ENCODE measurements at regions not wholly inside any gene's neighbourhood (a gene's known extent, or its start where the extent isn't known, plus 50 kb on each side); places are given as distances from the start of the nearest gene placed in this dataset.

GRCh38 chr7:96770758-96771157 lies 61.1 kb upstream of the SEM1 start:
- TF ChIP-seq ZNF274 (IDR thresholded peaks at IDR 0.05; ENCODE audit: low read depth, low read length) (no peak), YY1 (IDR thresholded peaks at IDR 0.05; ENCODE audit: insufficient read depth, insufficient read length) (no peak), SUZ12 (IDR thresholded peaks at IDR 0.05; ENCODE audit: extremely low read depth, insufficient read depth, insufficient read length) (no peak)
